ENCODE measurements at regions not wholly inside any gene's neighbourhood (a gene's known extent, or its start where the extent isn't known, plus 50 kb on each side); places are given as distances from the start of the nearest gene placed in this dataset.

GRCh38 chr3:152516216-152516615 lies 247.5 kb downstream of the MBNL1 start:
- Histone ChIP-seq H3K4me1 (ENCODE audit: low read depth) (no peaks in the 10 kb centered on the region), H3K36me3 (no peaks in the 10 kb centered on the region), H3K27ac (no peak overlapping the region), H3K9me3 (ENCODE audit: low read depth) (no peaks in the 10 kb centered on the region), H3K27me3 (no peaks in the 10 kb centered on the region), H3K4me3 (no peak overlapping the region)
- no peak for TF ChIP-seq CTCF (IDR thresholded peaks at IDR 0.05; ENCODE audit: low read depth, low read length)
- DNase-seq (ENCODE audit: low read depth in 1 of 2, low spot score in 1 of 2): no peak

GRCh38 chr3:152517502-152517901 lies 248.8 kb downstream of the MBNL1 start:
- no peak for TF ChIP-seq CTCF (IDR thresholded peaks at IDR 0.05; ENCODE audit: low read depth, low read length)
- Histone ChIP-seq H3K27me3 (no peaks in the 10 kb centered on the region), H3K36me3 (no peaks in the 10 kb centered on the region), H3K27ac (no peak overlapping the region), H3K4me1 (ENCODE audit: low read depth) (no peaks in the 10 kb centered on the region), H3K4me3 (no peak overlapping the region), H3K9me3 (ENCODE audit: low read depth) (no peaks in the 10 kb centered on the region)
- no peak for DNase-seq (ENCODE audit: low read depth in 1 of 2, low spot score in 1 of 2)

GRCh38 chr3:152518346-152518745 lies 249.6 kb downstream of the MBNL1 start:
- H3K27me3 ChIP-seq: no peaks in the 10 kb centered on the region
- no peak for TF ChIP-seq CTCF (IDR thresholded peaks at IDR 0.05; ENCODE audit: low read depth, low read length)
- no peaks in the 10 kb centered on the region for H3K9me3 ChIP-seq (ENCODE audit: low read depth)
- no peak overlapping the region for H3K27ac ChIP-seq
- H3K4me3 ChIP-seq: no peak overlapping the region
- no peaks in the 10 kb centered on the region for H3K36me3 ChIP-seq
- no peak for DNase-seq (ENCODE audit: low read depth in 1 of 2, low spot score in 1 of 2)
- H3K4me1 ChIP-seq (ENCODE audit: low read depth): no peaks in the 10 kb centered on the region

DNA sequence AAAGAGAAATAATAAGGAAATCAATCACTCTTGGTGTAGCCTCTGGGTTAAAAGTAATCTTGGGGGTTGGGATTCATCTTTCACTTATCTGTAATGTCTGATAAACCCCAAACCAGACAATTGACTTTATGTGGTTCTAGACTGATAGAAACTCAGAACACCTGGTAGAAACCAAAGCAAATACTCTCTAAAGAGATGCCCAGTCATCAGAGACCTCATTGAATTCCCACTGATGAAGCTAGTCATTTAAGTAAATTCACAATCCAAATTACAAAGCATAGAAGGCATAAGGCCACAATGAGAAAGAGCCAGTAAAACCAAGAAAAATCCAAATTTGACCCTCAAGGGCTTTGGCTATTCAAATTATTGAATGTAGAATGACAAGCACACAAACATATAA lies 250.6 kb downstream of the MBNL1 start:
- Histone ChIP-seq H3K4me3 (no peak overlapping the region), H3K36me3 (no peaks in the 10 kb centered on the region), H3K27me3 (no peaks in the 10 kb centered on the region), H3K27ac (no peak overlapping the region), H3K4me1 (ENCODE audit: low read depth) (no peaks in the 10 kb centered on the region), H3K9me3 (ENCODE audit: low read depth) (no peaks in the 10 kb centered on the region)
- TF ChIP-seq CTCF (IDR thresholded peaks at IDR 0.05; ENCODE audit: low read depth, low read length): no peak
- no peak for DNase-seq (ENCODE audit: low read depth in 1 of 2, low spot score in 1 of 2)

DNA sequence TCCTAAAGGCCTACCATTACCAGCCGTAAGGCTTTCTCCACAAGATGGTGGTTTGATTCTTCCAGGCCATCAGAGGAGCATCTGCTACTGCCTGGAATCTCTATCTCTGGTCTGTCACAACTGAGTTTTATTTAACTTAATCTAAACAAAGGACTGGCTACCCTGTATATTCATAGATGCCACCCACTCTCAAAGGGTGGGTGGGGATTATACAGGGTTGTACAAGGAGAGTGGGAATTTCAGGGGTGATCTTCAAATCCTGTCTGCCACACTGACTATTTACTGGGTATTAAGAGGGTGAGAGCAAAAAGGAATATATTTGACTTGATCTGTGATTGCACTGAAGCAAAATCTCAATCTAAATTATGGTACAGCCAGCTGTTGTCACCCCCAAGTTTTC lies 253.3 kb downstream of the MBNL1 start:
- Histone ChIP-seq H3K4me3 (no peak overlapping the region), H3K27me3 (no peaks in the 10 kb centered on the region), H3K36me3 (no peaks in the 10 kb centered on the region), H3K9me3 (ENCODE audit: low read depth) (no peaks in the 10 kb centered on the region), H3K4me1 (ENCODE audit: low read depth) (no peaks in the 10 kb centered on the region), H3K27ac (no peak overlapping the region)
- no peak for DNase-seq (ENCODE audit: low read depth in 1 of 2, low spot score in 1 of 2)
- TF ChIP-seq CTCF (IDR thresholded peaks at IDR 0.05; ENCODE audit: low read depth, low read length): no peak
